HCT116 (cell line): ENCODE measurements at regions not wholly inside any gene's neighbourhood (a gene's known extent, or its start where the extent isn't known, plus 50 kb on each side); places are given as distances from the start of the nearest gene placed in this dataset.

Source experiments
- ATF3 ChIP-seq: IDR thresholded peaks from 2 replicates; pipeline ENCODE4 v1.6.1; 2012
- CTCF ChIP-seq, 3 experiments: fragments of 200-600 bp in 1 of 3; sonication (generic) in 1 of 3; IDR thresholded peaks in 2 of 3; conservative IDR thresholded peaks in 1 of 3; 2 replicates each; pipeline ENCODE4 v1.5.1; 2012 to 2017; ENCODE audit warnings: low read depth in 2 of 3, low read length in 2 of 3, antibody characterized with exemption in 1 of 3, borderline replicate concordance in 1 of 3, control low read depth in 1 of 3, mild to moderate bottlenecking in 1 of 3, mixed read lengths in 1 of 3, mixed run types in 1 of 3, moderate library complexity in 1 of 3; ENCODE audit not compliant: insufficient read depth in 1 of 3
- EGR1 ChIP-seq: IDR thresholded peaks from 2 replicates; pipeline ENCODE4 v1.6.1; 2012; ENCODE audit warnings: low read depth
- ELF1 ChIP-seq: IDR thresholded peaks from 2 replicates; pipeline ENCODE4 v1.6.1; 2012; ENCODE audit warnings: low read depth, borderline replicate concordance
- EZH2 ChIP-seq: fragments of 200-600 bp; sonication (generic); IDR thresholded peaks from 2 replicates; pipeline ENCODE4 v1.6.1; 2017; ENCODE audit warnings: antibody characterized with exemption, mixed run types
- EZH2phosphoT487 ChIP-seq: fragments of 200-600 bp; IDR thresholded peaks from 2 replicates; pipeline ENCODE4 v1.6.1; 2018; ENCODE audit warnings: antibody characterized with exemption, borderline replicate concordance
- JUND ChIP-seq: IDR thresholded peaks from 2 replicates; pipeline ENCODE4 v1.6.1; 2012
- MAX ChIP-seq: IDR thresholded peaks from 2 replicates; pipeline ENCODE4 v1.6.1; 2012
- POLR2A ChIP-seq: IDR thresholded peaks from 2 replicates; pipeline ENCODE4 v1.7.0; 2011; ENCODE audit warnings: borderline replicate concordance; ENCODE audit not compliant: insufficient read depth, insufficient read length; ENCODE audit errors: extremely low read depth
- RAD21 ChIP-seq: IDR thresholded peaks from 2 replicates; pipeline ENCODE4 v1.6.1; 2012; ENCODE audit warnings: low read depth, mild to moderate bottlenecking
- REST ChIP-seq: IDR thresholded peaks from 2 replicates; pipeline ENCODE4 v1.6.1; 2012; ENCODE audit warnings: low read depth
- SIN3A ChIP-seq: IDR thresholded peaks from 2 replicates; pipeline ENCODE4 v1.6.1; 2012; ENCODE audit warnings: low read depth
- SRF ChIP-seq: IDR thresholded peaks from 2 replicates; pipeline ENCODE4 v1.6.1; 2012; ENCODE audit warnings: low read depth

GRCh38 chr2:236922061-236922460 lies 163.6 kb upstream of the COPS8 start:
- TF ChIP-seq CTCF (IDR thresholded peaks at IDR 0.05 in 2 of 3, conservative IDR thresholded peaks at IDR 0.05 in 1 of 3; ENCODE audit: borderline replicate concordance in 1 of 3, insufficient read depth in 1 of 3, low read depth in 2 of 3, low read length in 2 of 3): no peak
- no peak for TF ChIP-seq EZH2
- no peak for TF ChIP-seq ELF1
- no peak for TF ChIP-seq POLR2A
- no peak for TF ChIP-seq RAD21
- no peak for TF ChIP-seq JUND
- TF ChIP-seq MAX: no peak
- TF ChIP-seq SIN3A: no peak
- no peak for TF ChIP-seq SRF
- TF ChIP-seq ATF3: no peak
- no peak for TF ChIP-seq EZH2phosphoT487
- no peak for TF ChIP-seq EGR1
- no peak for TF ChIP-seq REST
